SK-N-SH (cell line): ENCODE measurements at regions not wholly inside any gene's neighbourhood (a gene's known extent, or its start where the extent isn't known, plus 50 kb on each side); places are given as distances from the start of the nearest gene placed in this dataset.

Source experiments
- CTCF ChIA-PET: fragments of 300-600, 350-600 bp; formaldehyde crosslinking; extraction: SDS; loops from one replicate; lab custom pipeline; 2021; lab: Yijun Ruan, JAX
- POLR2A ChIA-PET: fragments of 350-600 bp; sonication (Branson Sonifier 250); formaldehyde crosslinking; extraction: SDS; loops from one replicate; lab custom pipeline; 2020; ENCODE audit warnings: antibody characterized with exemption, inconsistent platforms; lab: Yijun Ruan, JAX
- DNase-seq: peaks from one replicate; pipeline ENCODE4 v3.0.0; 2012
- H2AFZ ChIP-seq: fragments of 200-600 bp; sonication (generic); 2 replicates; pipeline ENCODE4 v1.8.1; 2016; ENCODE audit warnings: antibody characterized with exemption, mild to moderate bottlenecking, low read depth
- H3F3A ChIP-seq: fragments of 200-600 bp; sonication (generic); replicated peaks from 2 replicates; pipeline ENCODE3; 2016; ENCODE audit warnings: antibody characterized with exemption, mild to moderate bottlenecking; ENCODE audit not compliant: insufficient read depth
- H3K27ac ChIP-seq, 2 experiments: fragments of 200-500 bp in 1 of 2; fragments of 200-600 bp in 1 of 2; sonication (Bioruptor generic) in 1 of 2; sonication (generic), shearing (Covaris generic) in 1 of 2; 2 replicates each; pipeline versions ENCODE4 v1.5.1 to v1.6.1; 2014 to 2016; ENCODE audit warnings: low read depth in 2 of 2, inconsistent platforms in 1 of 2, low read length in 1 of 2, mild to moderate bottlenecking in 1 of 2, mixed read lengths in 1 of 2
- H3K27me3 ChIP-seq: fragments of 200-600 bp; sonication (generic), shearing (Covaris generic); 2 replicates; pipeline ENCODE4 v1.6.1; 2016; ENCODE audit warnings: mixed run types; ENCODE audit not compliant: insufficient read depth
- H3K36me3 ChIP-seq, 2 experiments: fragments of 200-500 bp in 1 of 2; fragments of 200-600 bp in 1 of 2; sonication (Bioruptor generic) in 1 of 2; sonication (generic) in 1 of 2; replicated peaks in 1 of 2; 2 replicates each; pipeline versions ENCODE3 to v1.5.1; 2014 to 2016; ENCODE audit warnings: low read length in 1 of 2, mild to moderate bottlenecking in 1 of 2; ENCODE audit not compliant: insufficient read depth in 2 of 2, control insufficient read depth in 1 of 2
- H3K4me1 ChIP-seq, 2 experiments: fragments of 200-500 bp in 1 of 2; fragments of 200-600 bp in 1 of 2; sonication (Bioruptor generic) in 1 of 2; sonication (generic), shearing (Covaris generic) in 1 of 2; 2 replicates each; pipeline versions ENCODE4 v1.5.1 to v1.6.1; 2014 to 2016; ENCODE audit warnings: low read depth in 1 of 2, low read length in 1 of 2, mixed run types in 1 of 2; ENCODE audit not compliant: insufficient read depth in 2 of 2, control insufficient read depth in 1 of 2
- H3K4me2 ChIP-seq: fragments of 200-600 bp; sonication (generic), shearing (Covaris generic); 2 replicates; pipeline ENCODE4 v1.6.1; 2017; ENCODE audit warnings: mixed run types
- H3K4me3 ChIP-seq, 2 experiments: fragments of 200-500 bp in 1 of 2; fragments of 200-600 bp in 1 of 2; sonication (Bioruptor generic) in 1 of 2; sonication (generic), shearing (Covaris generic) in 1 of 2; 2 replicates each; pipeline versions ENCODE4 v1.5.1 to v1.8.1; 2014 to 2016; ENCODE audit warnings: low read depth in 2 of 2, inconsistent platforms in 1 of 2, low read length in 1 of 2, mild to moderate bottlenecking in 1 of 2, mixed read lengths in 1 of 2, moderate library complexity in 1 of 2
- H3K79me2 ChIP-seq: fragments of 200-600 bp; sonication (generic); 2 replicates; pipeline ENCODE4 v1.8.1; 2017; ENCODE audit warnings: mild to moderate bottlenecking; ENCODE audit not compliant: insufficient read depth
- H3K9ac ChIP-seq: fragments of 200-600 bp; sonication (generic); 2 replicates; pipeline ENCODE4 v1.6.1; 2017; ENCODE audit warnings: mixed run types
- H3K9me2 ChIP-seq: fragments of 200-600 bp; sonication (generic); 2 replicates; pipeline ENCODE4 v1.6.1; 2017; ENCODE audit warnings: mixed run types
- H3K9me3 ChIP-seq: fragments of 200-600 bp; sonication (generic); 2 replicates; pipeline ENCODE4 v1.6.1; 2017; ENCODE audit warnings: mixed run types, mild to moderate bottlenecking, moderate library complexity
- H4K20me1 ChIP-seq: fragments of 200-600 bp; sonication (generic); 2 replicates; pipeline ENCODE4 v1.6.1; 2017; ENCODE audit warnings: mild to moderate bottlenecking, mixed run types; ENCODE audit not compliant: insufficient read depth
- CHD2 ChIP-seq: fragments of 150-350 bp; IDR thresholded peaks from 2 replicates; pipeline ENCODE4 v1.6.1; 2018; ENCODE audit warnings: low read length; ENCODE audit not compliant: partially characterized antibody
- FOXJ3 ChIP-seq: sonication (generic); formaldehyde crosslinking; IDR thresholded peaks from 2 replicates; pipeline ENCODE4 v1.5.1; 2020; ENCODE audit warnings: mild to moderate bottlenecking, missing genetic modification reagents
- GABPA ChIP-seq: IDR thresholded peaks from 2 replicates; pipeline ENCODE4 v1.4.0; 2012; ENCODE audit warnings: low read depth, mild to moderate bottlenecking
- IRF3 ChIP-seq: fragments of 150-350 bp; IDR thresholded peaks from 2 replicates; pipeline ENCODE4 v1.6.1; 2016; ENCODE audit warnings: mild to moderate bottlenecking, low read depth, low read length
- JUND ChIP-seq: IDR thresholded peaks from 2 replicates; pipeline ENCODE4 v1.4.0; 2012
- MAX ChIP-seq: IDR thresholded peaks from 2 replicates; pipeline ENCODE4 v1.4.0; 2012; ENCODE audit warnings: low read depth
- NFIC ChIP-seq: IDR thresholded peaks from 2 replicates; pipeline ENCODE4 v1.4.0; 2012; ENCODE audit warnings: borderline replicate concordance
- PBX3 ChIP-seq: IDR thresholded peaks from 2 replicates; pipeline ENCODE4; 2012
- POLR2AphosphoS5 ChIP-seq: IDR thresholded peaks from 2 replicates; pipeline ENCODE4 v1.6.1; 2012; ENCODE audit warnings: low read depth, low read length
- REST ChIP-seq: IDR thresholded peaks from 2 replicates; pipeline ENCODE4 v1.6.1; 2012; ENCODE audit warnings: mild to moderate bottlenecking, low read depth, low read length, moderate library complexity
- RXRA ChIP-seq: IDR thresholded peaks from 2 replicates; pipeline ENCODE4 v1.4.0; 2012; ENCODE audit warnings: low read depth, mild to moderate bottlenecking, borderline replicate concordance
- TAF1 ChIP-seq: IDR thresholded peaks from 2 replicates; pipeline ENCODE4 v1.6.1; 2012; ENCODE audit warnings: low read depth, mild to moderate bottlenecking, low read length, moderate library complexity, borderline replicate concordance
- USF2 ChIP-seq: fragments of 150-350 bp; IDR thresholded peaks from 2 replicates; pipeline ENCODE4 v1.6.1; 2017; ENCODE audit warnings: antibody characterized with exemption, low read length, low read depth, borderline replicate concordance
- WGBS: methylation state at CpG from one replicate; pipeline ENCODE4 v1.1.6; 2017; ENCODE audit warnings: low lambda C conversion rate; 5-methylcytosine and 5-hydroxymethylcytosine counted together

GRCh38 chr6:154923199-154923869 is 71.8 kb upstream of the TIAM2 start:
- DNase-seq: no peak
- H3K79me2 ChIP-seq: no peaks in the 10 kb centered on the region
- H4K20me1 ChIP-seq: no peaks in the 10 kb centered on the region
- H3K9ac ChIP-seq: no peak overlapping the region
- H3K4me2 ChIP-seq: no peak overlapping the region
- TF ChIP-seq IRF3: no peak
- no peak for TF ChIP-seq FOXJ3 (CRISPR knock-in tag)
- no peak for TF ChIP-seq PBX3
- no peak for TF ChIP-seq USF2
- no peak for TF ChIP-seq POLR2AphosphoS5
- TF ChIP-seq MAX: no peak
- no peak for TF ChIP-seq TAF1
- TF ChIP-seq CHD2: no peak
- TF ChIP-seq JUND: no peak
- TF ChIP-seq REST: no peak
- no peak for TF ChIP-seq GABPA
- TF ChIP-seq NFIC: no peak
- no peak for TF ChIP-seq RXRA
- no peaks in the 10 kb centered on the region for H3K9me2 ChIP-seq
- H3K9me3 ChIP-seq: no peaks in the 10 kb centered on the region
- H3K36me3 ChIP-seq: no peaks in the 10 kb centered on the region
- no peak overlapping the region for H2AFZ ChIP-seq
- POLR2A ChIA-PET: no interaction called here
- H3F3A ChIP-seq: no peaks in the 10 kb centered on the region
- CTCF ChIA-PET: interaction anchor here (0.8 to 4.4 kb wide), 8 partner anchors 21 to 324 kb away, joined by 3 to 38 read pairs (median 4); no protein-coding TSS in a partner anchor
- H3K27ac ChIP-seq: no peak overlapping the region
- no peak overlapping the region for H3K4me3 ChIP-seq
- no peaks in the 10 kb centered on the region for H3K27me3 ChIP-seq
- H3K4me1 ChIP-seq: peaks cover 0 to 21% of the 10 kb centered on the region in 2 experiments; a peak in 2 of 4 replicates
- 92% methylated on average over 4 of the region's 5 CpGs for WGBS
